Activated CD8-positive, alpha-beta T cell treated with anti-CD3 and anti-CD28 coated beads for 36 hours (primary cell): ENCODE measurements at regions not wholly inside any gene's neighbourhood (a gene's known extent, or its start where the extent isn't known, plus 50 kb on each side); places are given as distances from the start of the nearest gene placed in this dataset.

Experiments
- ATAC-seq: fragments of 200-7000 bp; cut with Tn5 transposase; one replicate; pipeline ENCODE4 v1.10.0; 2021; ENCODE audit warnings: mild to moderate bottlenecking, moderate library complexity
- CTCF ChIA-PET: fragments of 350-600 bp; sonication (Branson Sonifier 250); formaldehyde crosslinking; loops from one replicate; lab custom pipeline; 2021; ENCODE audit warnings: antibody characterized with exemption; lab: Charles Lee
- POLR2A ChIA-PET: fragments of 350-600 bp; sonication (Branson Sonifier 250); formaldehyde crosslinking; loops from one replicate; lab custom pipeline; 2021; ENCODE audit warnings: antibody characterized with exemption; lab: Charles Lee
- DNase-seq: peaks from one replicate; pipeline ENCODE4 v3.0.0-alpha.2; 2020
- H3K27ac Mint-ChIP-seq: one replicate; pipeline ENCODE4 v1.8.0; 2021; ENCODE audit warnings: mild to moderate bottlenecking, mixed read lengths
- H3K27me3 Mint-ChIP-seq: one replicate; pipeline ENCODE4 v1.8.0; 2021; ENCODE audit warnings: mixed read lengths
- H3K36me3 Mint-ChIP-seq: one replicate; pipeline ENCODE4 v1.8.0; 2021; ENCODE audit warnings: low read depth, mixed read lengths
- H3K4me1 Mint-ChIP-seq: one replicate; pipeline ENCODE4 v1.8.0; 2021; ENCODE audit warnings: low read depth, mixed read lengths
- H3K4me3 Mint-ChIP-seq: one replicate; pipeline ENCODE4 v1.8.0; 2021; ENCODE audit warnings: mild to moderate bottlenecking, moderate library complexity, mixed read lengths
- H3K9me3 Mint-ChIP-seq: one replicate; pipeline ENCODE4 v1.8.0; 2021; ENCODE audit warnings: mixed read lengths
- CTCF ChIP-seq: fragments of 200-600 bp; IDR thresholded peaks from one replicate; pipeline ENCODE4 v1.8.0; 2022; ENCODE audit warnings: antibody characterized with exemption, mild to moderate bottlenecking
- intact Hi-C: fragments of 100-400 bp; cut with micrococcal nuclease; formaldehyde crosslinking; loops from one replicate; pipeline ENCODE4 v1.10.0; 2022

- no peak overlapping the region for H3K4me3 Mint-ChIP-seq
- H3K4me1 Mint-ChIP-seq = no peaks in the 10 kb centered on the region
- ATAC-seq = no peak
- ChIA-PET POLR2A (no interaction called here), CTCF (no interaction called here)
- H3K27ac Mint-ChIP-seq = no peak overlapping the region
- no peak for DNase-seq
- intact Hi-C loops = no loop called here
- peaks cover 2% of the 10 kb centered on the region for H3K9me3 Mint-ChIP-seq
- no peaks in the 10 kb centered on the region for H3K36me3 Mint-ChIP-seq
- no peak for TF ChIP-seq CTCF
- H3K27me3 Mint-ChIP-seq = no peaks in the 10 kb centered on the region
Observed at GRCh38 chr16:52376676-52377280, 170.2 kb downstream of the TOX3 start.

GRCh38 chr16:52372313-52372712 is 174.6 kb downstream of the TOX3 start:
- no peak for ATAC-seq
- ChIA-PET POLR2A (no interaction called here), CTCF (no interaction called here)
- Mint-ChIP-seq H3K9me3 (peaks cover 3% of the 10 kb centered on the region), H3K4me3 (no peak overlapping the region), H3K36me3 (no peaks in the 10 kb centered on the region), H3K27ac (no peak overlapping the region), H3K27me3 (no peaks in the 10 kb centered on the region), H3K4me1 (no peaks in the 10 kb centered on the region)
- no peak for DNase-seq
- no peak for TF ChIP-seq CTCF
- intact Hi-C loops = no loop called here

GRCh38 chr16:52368859-52369258 is 178.1 kb downstream of the TOX3 start:
- no peaks in the 10 kb centered on the region for H3K4me1 Mint-ChIP-seq
- DNase-seq (no peak), ATAC-seq (no peak)
- H3K4me3 Mint-ChIP-seq = no peak overlapping the region
- no peaks in the 10 kb centered on the region for H3K27me3 Mint-ChIP-seq
- intact Hi-C loops = no loop called here
- ChIA-PET CTCF (no interaction called here), POLR2A (no interaction called here)
- H3K27ac Mint-ChIP-seq = no peak overlapping the region
- peaks cover 6% of the 10 kb centered on the region for H3K9me3 Mint-ChIP-seq
- TF ChIP-seq CTCF = no peak
- H3K36me3 Mint-ChIP-seq = no peaks in the 10 kb centered on the region

- Mint-ChIP-seq H3K4me1 (no peaks in the 10 kb centered on the region), H3K4me3 (no peak overlapping the region), H3K27me3 (no peaks in the 10 kb centered on the region), H3K36me3 (no peaks in the 10 kb centered on the region), H3K27ac (no peak overlapping the region), H3K9me3 (peaks cover 8% of the 10 kb centered on the region)
- ATAC-seq (no peak), DNase-seq (no peak)
- ChIA-PET POLR2A (no interaction called here), CTCF (no interaction called here)
- no peak for TF ChIP-seq CTCF
- intact Hi-C loops = no loop called here
Observed at GRCh38 chr16:52367821-52368220, 179.1 kb downstream of the TOX3 start.

- Mint-ChIP-seq H3K9me3 (peaks cover 8% of the 10 kb centered on the region), H3K36me3 (no peaks in the 10 kb centered on the region), H3K27me3 (no peaks in the 10 kb centered on the region), H3K4me1 (no peaks in the 10 kb centered on the region), H3K27ac (no peak overlapping the region), H3K4me3 (no peak overlapping the region)
- TF ChIP-seq CTCF = no peak
- intact Hi-C loops = no loop called here
- ChIA-PET POLR2A (no interaction called here), CTCF (no interaction called here)
- ATAC-seq (no peak), DNase-seq (no peak)
Observed at GRCh38 chr16:52366983-52367382, 180.0 kb downstream of the TOX3 start.
